CD4-positive, alpha-beta T cell (primary cell): ENCODE measurements at regions not wholly inside any gene's neighbourhood (a gene's known extent, or its start where the extent isn't known, plus 50 kb on each side); places are given as distances from the start of the nearest gene placed in this dataset.

Source experiments
- ATAC-seq: fragments of 200-7000 bp; cut with Tn5 transposase; one replicate; pipeline ENCODE4 v1.10.0; 2022; ENCODE audit warnings: mild to moderate bottlenecking; ENCODE audit not compliant: poor library complexity
- CTCF ChIA-PET: fragments of 350-600 bp; sonication (Branson Sonifier 250); formaldehyde crosslinking; loops from one replicate; lab custom pipeline; 2021; ENCODE audit warnings: antibody characterized with exemption, inconsistent platforms; lab: Charles Lee
- POLR2A ChIA-PET: fragments of 350-600 bp; sonication (Branson Sonifier 250); formaldehyde crosslinking; loops from one replicate; lab custom pipeline; 2021; ENCODE audit warnings: antibody characterized with exemption, inconsistent platforms; lab: Charles Lee
- DNase-seq, 14 experiments: peaks; one replicate each; pipeline ENCODE4 v3.0.0-alpha.2; 2013 to 2020; ENCODE audit warnings: mixed read lengths in 2 of 14
- H3K27ac ChIP-seq, 2 donors: one replicate each; pipeline versions ENCODE4 v1.5.1 to v1.7.0; 2013; ENCODE audit warnings: low read length in 2 of 2, low read depth in 1 of 2, mild to moderate bottlenecking in 1 of 2
- H3K27me3 ChIP-seq, 2 experiments: 1 replicate in 1 of 2; 2 replicates in 1 of 2; pipeline versions ENCODE4 v1.6.1 to v1.7.0; 2013; ENCODE audit warnings: low read length in 2 of 2, control low read depth in 1 of 2, mild to moderate bottlenecking in 1 of 2, moderate library complexity in 1 of 2; ENCODE audit not compliant: insufficient read depth in 2 of 2, control insufficient read depth in 1 of 2
- H3K36me3 ChIP-seq: one replicate; pipeline ENCODE4 v1.6.1; 2013; ENCODE audit warnings: low read length, control low read depth; ENCODE audit not compliant: insufficient read depth
- H3K4me1 ChIP-seq: one replicate; pipeline ENCODE4 v1.6.1; 2013; ENCODE audit warnings: low read length, control low read depth; ENCODE audit not compliant: insufficient read depth
- H3K4me3 ChIP-seq: one replicate; pipeline ENCODE4 v1.5.1; 2013; ENCODE audit warnings: mild to moderate bottlenecking, low read length, moderate library complexity
- H3K9me3 ChIP-seq, 2 experiments: 1 replicate in 1 of 2; 2 replicates in 1 of 2; pipeline versions ENCODE4 v1.6.1 to v1.7.0; 2013; ENCODE audit warnings: low read length in 2 of 2, mild to moderate bottlenecking in 2 of 2, control low read depth in 1 of 2, moderate library complexity in 1 of 2; ENCODE audit not compliant: control insufficient read depth in 1 of 2, insufficient read depth in 1 of 2
- H3K27ac Mint-ChIP-seq: one replicate; pipeline ENCODE4 v1.8.0; 2020; ENCODE audit warnings: mixed read lengths
- H3K27me3 Mint-ChIP-seq: one replicate; pipeline ENCODE4 v1.8.0; 2021; ENCODE audit warnings: mixed read lengths
- H3K36me3 Mint-ChIP-seq: one replicate; pipeline ENCODE4 v1.8.0; 2021; ENCODE audit warnings: low read depth, mixed read lengths
- H3K4me1 Mint-ChIP-seq: one replicate; pipeline ENCODE4 v1.8.0; 2021; ENCODE audit warnings: low read depth, mixed read lengths
- H3K4me3 Mint-ChIP-seq: one replicate; pipeline ENCODE4 v1.8.0; 2020; ENCODE audit warnings: mild to moderate bottlenecking, mixed read lengths
- H3K9me3 Mint-ChIP-seq: one replicate; pipeline ENCODE4 v1.8.0; 2020; ENCODE audit warnings: mixed read lengths
- CTCF ChIP-seq: fragments of 200-600 bp; IDR thresholded peaks from one replicate; pipeline ENCODE4 v1.8.0; 2022; ENCODE audit warnings: antibody characterized with exemption, mild to moderate bottlenecking
- intact Hi-C, 2 experiments: fragments of 100-400 bp; cut with DNase I in 1 of 2; cut with micrococcal nuclease in 1 of 2; formaldehyde crosslinking; loops; one replicate each; pipeline versions ENCODE4 v1.15.1 to v1.9.0; 2023 to 2025; cut with DNase I, micrococcal nuclease

- ChIA-PET POLR2A (no interaction called here), CTCF (no interaction called here)
- intact Hi-C loops, result no loop called here
- H3K27ac Mint-ChIP-seq, result no peak overlapping the region
- no peak for DNase-seq
- H3K27me3 Mint-ChIP-seq, result no peaks in the 10 kb centered on the region
- Histone ChIP-seq H3K4me1 (no peaks in the 10 kb centered on the region), H3K27ac (no peak overlapping the region), H3K4me3 (no peak overlapping the region), H3K36me3 (no peaks in the 10 kb centered on the region), H3K9me3 (no peaks in the 10 kb centered on the region), H3K27me3 (no peaks in the 10 kb centered on the region)
- no peak for ATAC-seq
- H3K36me3 Mint-ChIP-seq, result no peaks in the 10 kb centered on the region
- no peak for TF ChIP-seq CTCF
- H3K4me3 Mint-ChIP-seq, result no peak overlapping the region
- H3K9me3 Mint-ChIP-seq, result no peaks in the 10 kb centered on the region
- H3K4me1 Mint-ChIP-seq, result no peaks in the 10 kb centered on the region
These were observed 64.4 kb upstream of the HECTD2 start for GRCh38 chr10:91345716-91346115.

DNA sequence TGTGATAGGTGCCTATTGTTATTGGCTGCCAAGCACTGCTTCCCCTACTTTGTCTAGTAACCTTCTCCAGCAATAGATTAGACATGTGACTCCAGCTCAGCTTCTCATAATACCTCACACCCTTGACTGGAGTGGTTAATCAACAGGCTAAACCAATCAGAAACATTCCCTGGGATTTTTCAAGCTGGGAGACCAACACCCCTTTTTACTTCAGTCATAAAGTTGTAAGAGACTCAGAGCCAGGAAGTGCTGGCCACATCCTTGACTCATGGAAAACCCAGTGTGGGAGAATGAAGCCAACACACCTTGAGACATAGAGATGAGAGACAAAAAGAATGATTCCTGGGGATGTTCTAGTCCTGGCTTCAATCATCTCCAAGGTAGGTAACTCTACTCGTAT, 62.6 kb upstream of the HECTD2 start:
- H3K4me1 ChIP-seq, result no peaks in the 10 kb centered on the region
- Mint-ChIP-seq H3K4me1 (no peaks in the 10 kb centered on the region), H3K9me3 (no peaks in the 10 kb centered on the region), H3K27ac (no peak overlapping the region), H3K27me3 (no peaks in the 10 kb centered on the region), H3K4me3 (no peak overlapping the region), H3K36me3 (no peaks in the 10 kb centered on the region)
- H3K27ac ChIP-seq, result no peak overlapping the region
- no peak for TF ChIP-seq CTCF
- ATAC-seq, result no peak
- no peak overlapping the region for H3K4me3 ChIP-seq
- ChIA-PET CTCF (no interaction called here), POLR2A (no interaction called here)
- no peak for DNase-seq
- H3K36me3 ChIP-seq, result no peaks in the 10 kb centered on the region
- no peaks in the 10 kb centered on the region for H3K9me3 ChIP-seq
- intact Hi-C loops, result no loop called here
- H3K27me3 ChIP-seq, result no peaks in the 10 kb centered on the region

- H3K27ac Mint-ChIP-seq, result no peak overlapping the region
- no peaks in the 10 kb centered on the region for H3K9me3 ChIP-seq
- intact Hi-C loops, result no loop called here
- DNase-seq (no peak), ATAC-seq (no peak)
- H3K27me3 Mint-ChIP-seq, result no peaks in the 10 kb centered on the region
- no peak for TF ChIP-seq CTCF
- H3K4me1 Mint-ChIP-seq, result no peaks in the 10 kb centered on the region
- H3K27me3 ChIP-seq, result no peaks in the 10 kb centered on the region
- H3K27ac ChIP-seq, result no peak overlapping the region
- no peaks in the 10 kb centered on the region for H3K36me3 Mint-ChIP-seq
- H3K4me3 Mint-ChIP-seq, result no peak overlapping the region
- H3K4me3 ChIP-seq, result no peak overlapping the region
- H3K9me3 Mint-ChIP-seq, result no peaks in the 10 kb centered on the region
- H3K4me1 ChIP-seq, result no peaks in the 10 kb centered on the region
- no peaks in the 10 kb centered on the region for H3K36me3 ChIP-seq
- POLR2A ChIA-PET, result no interaction called here
- CTCF ChIA-PET, result no interaction called here
These were observed 60.8 kb upstream of the HECTD2 start for GRCh38 chr10:91349381-91349780.
